Stomach (tissue), 4 donors: ENCODE measurements at regions not wholly inside any gene's neighbourhood (a gene's known extent, or its start where the extent isn't known, plus 50 kb on each side); places are given as distances from the start of the nearest gene placed in this dataset.

ENCODE experiments used
- CTCF ChIP-seq, 7 experiments: fragments of 450-650 bp in 4 of 7; fragments of 200-600 bp in 3 of 7; sonication (generic) in 3 of 7; IDR thresholded peaks; one replicate each; pipeline ENCODE4 v1.5.1; 2016 to 2019; ENCODE audit warnings: antibody characterized with exemption in 7 of 7, control low read depth in 2 of 7, mild to moderate bottlenecking in 1 of 7
- EP300 ChIP-seq: sonication (generic); formaldehyde crosslinking; IDR thresholded peaks from one replicate; pipeline ENCODE4 v1.6.1; 2017; ENCODE audit warnings: antibody characterized with exemption
- POLR2AphosphoS5 ChIP-seq, 3 donors: sonication (generic); formaldehyde crosslinking; IDR thresholded peaks; one replicate each; pipeline ENCODE4 v1.6.1; 2016; ENCODE audit warnings: antibody characterized with exemption in 3 of 3

GRCh38 chr14:34180434-34180833, 229.6 kb upstream of the EGLN3 start:
- TF ChIP-seq CTCF (IDR thresholded peaks at IDR 0.05) (no peak), POLR2AphosphoS5 (IDR thresholded peaks at IDR 0.05) (no peak), EP300 (no peak)
